GM23338 (cell line): ENCODE measurements at regions not wholly inside any gene's neighbourhood (a gene's known extent, or its start where the extent isn't known, plus 50 kb on each side); places are given as distances from the start of the nearest gene placed in this dataset.

ENCODE experiments used
- EZH2 ChIP-seq: fragments of 200-600 bp; sonication (generic); IDR thresholded peaks from one replicate; pipeline ENCODE4 v1.8.0; 2017; ENCODE audit warnings: antibody characterized with exemption, mild to moderate bottlenecking, low read depth; ENCODE audit not compliant: unreplicated experiment
- EZH2phosphoT487 ChIP-seq: fragments of 200-600 bp; sonication (generic); IDR thresholded peaks from one replicate; pipeline ENCODE4 v1.8.1; 2018; ENCODE audit warnings: antibody characterized with exemption; ENCODE audit not compliant: unreplicated experiment
- JUNB ChIP-seq: IDR thresholded peaks from one replicate; pipeline ENCODE4 v1.6.1; 2016; ENCODE audit warnings: antibody characterized with exemption; ENCODE audit not compliant: unreplicated experiment
- NANOG ChIP-seq: IDR thresholded peaks from 2 replicates; pipeline ENCODE4 v1.6.1; 2016; ENCODE audit warnings: antibody characterized with exemption, borderline replicate concordance
- POLR2AphosphoS5 ChIP-seq: IDR thresholded peaks from 2 replicates; pipeline ENCODE4 v1.6.1; 2016; ENCODE audit warnings: antibody characterized with exemption, low read depth
- ZNF114 ChIP-seq: fragments of 250-450 bp; sonication (Bioruptor Pico); IDR thresholded peaks from 2 replicates; pipeline ENCODE4 v1.5.0; 2020; ENCODE audit warnings: mild to moderate bottlenecking, moderate library complexity
- TF ChIP-seq, protein P1 (sequence below), 2 experiments: fragments of 200-600 bp in 1 of 2; sonication (generic) in 1 of 2; conservative IDR thresholded peaks; 2 replicates each; pipeline versions ENCODE4 v1.5.1 to v1.6.1; 2016 to 2017; ENCODE audit warnings: antibody characterized with exemption in 2 of 2, low read depth in 2 of 2, mild to moderate bottlenecking in 2 of 2, moderate library complexity in 1 of 2
- TF ChIP-seq, protein P2 (sequence below): IDR thresholded peaks from 2 replicates; pipeline ENCODE4 v1.6.1; 2016; ENCODE audit warnings: antibody characterized with exemption
- TF ChIP-seq, protein P3 (sequence below): IDR thresholded peaks from one replicate; pipeline ENCODE4 v1.6.1; 2018; ENCODE audit warnings: antibody characterized with exemption; ENCODE audit not compliant: unreplicated experiment

DNA sequence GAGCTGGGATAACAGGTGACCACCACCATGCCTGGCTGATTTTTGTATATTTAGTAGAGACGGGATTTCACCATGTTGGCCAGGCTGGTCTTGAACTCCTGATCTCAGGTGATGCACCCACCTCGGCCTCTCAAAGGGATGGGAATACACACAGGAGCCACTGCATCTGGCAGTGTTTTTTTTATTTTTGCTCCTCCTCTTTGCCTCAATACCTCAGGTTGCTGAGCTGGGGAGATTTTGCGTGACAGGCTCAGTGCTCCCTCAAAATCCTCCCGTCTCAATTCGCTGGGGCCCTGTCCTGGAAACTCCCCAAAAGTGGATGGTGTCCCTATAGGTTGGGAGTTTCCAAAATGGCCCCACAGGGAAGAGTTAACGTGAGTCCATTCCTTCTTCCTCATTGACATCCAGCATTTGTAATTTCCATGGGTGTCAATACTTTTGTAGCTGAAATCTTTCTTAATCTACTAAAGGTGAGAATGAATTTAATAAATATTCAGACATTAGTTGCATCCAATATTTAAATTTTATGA is 71.8 kb downstream of the GGTLC2 start:
- TF ChIP-seq, protein P1, sequence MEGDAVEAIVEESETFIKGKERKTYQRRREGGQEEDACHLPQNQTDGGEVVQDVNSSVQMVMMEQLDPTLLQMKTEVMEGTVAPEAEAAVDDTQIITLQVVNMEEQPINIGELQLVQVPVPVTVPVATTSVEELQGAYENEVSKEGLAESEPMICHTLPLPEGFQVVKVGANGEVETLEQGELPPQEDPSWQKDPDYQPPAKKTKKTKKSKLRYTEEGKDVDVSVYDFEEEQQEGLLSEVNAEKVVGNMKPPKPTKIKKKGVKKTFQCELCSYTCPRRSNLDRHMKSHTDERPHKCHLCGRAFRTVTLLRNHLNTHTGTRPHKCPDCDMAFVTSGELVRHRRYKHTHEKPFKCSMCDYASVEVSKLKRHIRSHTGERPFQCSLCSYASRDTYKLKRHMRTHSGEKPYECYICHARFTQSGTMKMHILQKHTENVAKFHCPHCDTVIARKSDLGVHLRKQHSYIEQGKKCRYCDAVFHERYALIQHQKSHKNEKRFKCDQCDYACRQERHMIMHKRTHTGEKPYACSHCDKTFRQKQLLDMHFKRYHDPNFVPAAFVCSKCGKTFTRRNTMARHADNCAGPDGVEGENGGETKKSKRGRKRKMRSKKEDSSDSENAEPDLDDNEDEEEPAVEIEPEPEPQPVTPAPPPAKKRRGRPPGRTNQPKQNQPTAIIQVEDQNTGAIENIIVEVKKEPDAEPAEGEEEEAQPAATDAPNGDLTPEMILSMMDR (conservative IDR thresholded peaks at IDR 0.05; ENCODE audit: low read depth in 2 of 2): no peak
- TF ChIP-seq EZH2phosphoT487 (no peak), POLR2AphosphoS5 (no peak), EZH2 (no peak), ZNF114 (CRISPR knock-in tag) (no peak), JUNB (no peak), NANOG (no peak)
- TF ChIP-seq, protein P2, sequence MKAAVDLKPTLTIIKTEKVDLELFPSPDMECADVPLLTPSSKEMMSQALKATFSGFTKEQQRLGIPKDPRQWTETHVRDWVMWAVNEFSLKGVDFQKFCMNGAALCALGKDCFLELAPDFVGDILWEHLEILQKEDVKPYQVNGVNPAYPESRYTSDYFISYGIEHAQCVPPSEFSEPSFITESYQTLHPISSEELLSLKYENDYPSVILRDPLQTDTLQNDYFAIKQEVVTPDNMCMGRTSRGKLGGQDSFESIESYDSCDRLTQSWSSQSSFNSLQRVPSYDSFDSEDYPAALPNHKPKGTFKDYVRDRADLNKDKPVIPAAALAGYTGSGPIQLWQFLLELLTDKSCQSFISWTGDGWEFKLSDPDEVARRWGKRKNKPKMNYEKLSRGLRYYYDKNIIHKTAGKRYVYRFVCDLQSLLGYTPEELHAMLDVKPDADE: no peak
- TF ChIP-seq, protein P3, sequence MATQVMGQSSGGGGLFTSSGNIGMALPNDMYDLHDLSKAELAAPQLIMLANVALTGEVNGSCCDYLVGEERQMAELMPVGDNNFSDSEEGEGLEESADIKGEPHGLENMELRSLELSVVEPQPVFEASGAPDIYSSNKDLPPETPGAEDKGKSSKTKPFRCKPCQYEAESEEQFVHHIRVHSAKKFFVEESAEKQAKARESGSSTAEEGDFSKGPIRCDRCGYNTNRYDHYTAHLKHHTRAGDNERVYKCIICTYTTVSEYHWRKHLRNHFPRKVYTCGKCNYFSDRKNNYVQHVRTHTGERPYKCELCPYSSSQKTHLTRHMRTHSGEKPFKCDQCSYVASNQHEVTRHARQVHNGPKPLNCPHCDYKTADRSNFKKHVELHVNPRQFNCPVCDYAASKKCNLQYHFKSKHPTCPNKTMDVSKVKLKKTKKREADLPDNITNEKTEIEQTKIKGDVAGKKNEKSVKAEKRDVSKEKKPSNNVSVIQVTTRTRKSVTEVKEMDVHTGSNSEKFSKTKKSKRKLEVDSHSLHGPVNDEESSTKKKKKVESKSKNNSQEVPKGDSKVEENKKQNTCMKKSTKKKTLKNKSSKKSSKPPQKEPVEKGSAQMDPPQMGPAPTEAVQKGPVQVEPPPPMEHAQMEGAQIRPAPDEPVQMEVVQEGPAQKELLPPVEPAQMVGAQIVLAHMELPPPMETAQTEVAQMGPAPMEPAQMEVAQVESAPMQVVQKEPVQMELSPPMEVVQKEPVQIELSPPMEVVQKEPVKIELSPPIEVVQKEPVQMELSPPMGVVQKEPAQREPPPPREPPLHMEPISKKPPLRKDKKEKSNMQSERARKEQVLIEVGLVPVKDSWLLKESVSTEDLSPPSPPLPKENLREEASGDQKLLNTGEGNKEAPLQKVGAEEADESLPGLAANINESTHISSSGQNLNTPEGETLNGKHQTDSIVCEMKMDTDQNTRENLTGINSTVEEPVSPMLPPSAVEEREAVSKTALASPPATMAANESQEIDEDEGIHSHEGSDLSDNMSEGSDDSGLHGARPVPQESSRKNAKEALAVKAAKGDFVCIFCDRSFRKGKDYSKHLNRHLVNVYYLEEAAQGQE: no peak
